Psoas muscle (tissue), 7 donors: ENCODE measurements at regions not wholly inside any gene's neighbourhood (a gene's known extent, or its start where the extent isn't known, plus 50 kb on each side); places are given as distances from the start of the nearest gene placed in this dataset.

Experiments used
- ATAC-seq, 4 donors: fragments of 200-7000 bp; cut with Tn5 transposase; one replicate each; pipeline ENCODE4 v1.9.1; 2020; ENCODE audit warnings: moderate library complexity in 3 of 4, mild to moderate bottlenecking in 2 of 4
- DNase-seq, 2 donors: peaks; one replicate each; pipeline ENCODE4 v3.0.0-alpha.2; 2020
- H3K27ac ChIP-seq: fragments of 200-600 bp; one replicate; pipeline ENCODE4 v1.8.0; 2022
- H3K27me3 ChIP-seq, 3 donors: fragments of 200-600 bp in 1 of 3; one replicate each; pipeline versions ENCODE4 v1.6.1 to v1.8.0; 2013 to 2022; ENCODE audit warnings: low read length in 2 of 3, mild to moderate bottlenecking in 2 of 3, moderate library complexity in 1 of 3; ENCODE audit not compliant: insufficient read depth in 3 of 3
- H3K36me3 ChIP-seq, 2 donors: fragments of 200-600 bp in 1 of 2; one replicate each; pipeline versions ENCODE4 v1.6.1 to v1.8.0; 2013 to 2022; ENCODE audit warnings: low read depth in 1 of 2, mild to moderate bottlenecking in 1 of 2, moderate library complexity in 1 of 2; ENCODE audit not compliant: insufficient read depth in 1 of 2
- H3K4me1 ChIP-seq: fragments of 200-600 bp; one replicate; pipeline ENCODE4 v1.8.0; 2022
- H3K4me3 ChIP-seq: fragments of 200-600 bp; one replicate; pipeline ENCODE4 v1.8.0; 2022; ENCODE audit warnings: mild to moderate bottlenecking
- H3K9me3 ChIP-seq: fragments of 200-600 bp; one replicate; pipeline ENCODE4 v1.8.0; 2022
- CTCF ChIP-seq: fragments of 200-600 bp; IDR thresholded peaks from one replicate; pipeline ENCODE4 v1.8.0; 2022; ENCODE audit warnings: antibody characterized with exemption
- WGBS, 3 donors: extraction: QIAGEN DNeasy Blood & Tissue Kit; methylation state at CpG; one replicate each; pipeline versions ENCODE4 v1.1.6 to v1.1.7; 2013; 5-methylcytosine and 5-hydroxymethylcytosine counted together
- intact Hi-C, 2 donors: fragments of 100-400 bp; cut with DNase I; formaldehyde crosslinking; loops; one replicate each; pipeline versions ENCODE4 v1.11.0 to v1.14.2; 2022
- donor health status: healthy with polysubstance abuse.
- donor health status: DM: no; HTN: no; CAD: no; lungs with moderate emphysema.
- donor health status: Bipolar disorder and iron deficiency.
- donor health status: healthy.
- donor health status: DM: yes; HTN: yes; CAD: no.
- donor health status: DM: no; HTN: no; CAD: no.
- donor health status: DM: yes; HTN: yes; CAD: no.

DNA sequence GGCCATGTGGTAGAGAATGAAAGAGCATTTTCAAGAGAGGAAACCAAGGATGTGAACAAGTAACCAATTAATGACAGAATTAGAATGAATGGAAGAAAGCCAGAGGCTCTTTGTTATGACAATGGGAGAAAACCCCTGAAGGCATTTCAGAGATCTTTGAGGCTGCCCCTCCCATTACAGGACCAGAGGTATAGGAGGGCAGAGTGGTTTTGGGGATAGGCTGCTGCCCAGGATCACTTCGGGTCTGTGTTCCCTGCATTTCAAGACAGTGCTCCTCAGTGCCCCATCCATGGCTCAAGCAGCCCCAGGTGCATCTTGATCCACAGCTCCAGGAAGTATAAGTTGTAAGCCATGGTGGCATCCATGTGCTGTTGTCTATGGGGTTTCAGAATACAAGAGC is 124.0 kb upstream of the HPF1 start:
- Histone ChIP-seq H3K4me1 (no peaks in the 10 kb centered on the region), H3K27me3 (no peaks in the 10 kb centered on the region), H3K27ac (no peak overlapping the region), H3K36me3 (no peaks in the 10 kb centered on the region), H3K9me3 (no peaks in the 10 kb centered on the region), H3K4me3 (no peak overlapping the region)
- ATAC-seq (no peak), DNase-seq (no peak)
- no peak for TF ChIP-seq CTCF
- 76 to 81% methylated on average over 1 of the region's 1 CpG; no CpG with 5 or more reads in 1 of the 3 donors for WGBS, 3 donors
- intact Hi-C loops: no loop called here

GRCh38 chr4:169870507-169870906 is 112.8 kb upstream of the HPF1 start:
- DNase-seq: no peak
- 54 to 57% (median 56%) methylated on average over 3 of the region's 3 CpGs for WGBS, 3 donors
- Histone ChIP-seq H3K27ac (no peak overlapping the region), H3K9me3 (no peaks in the 10 kb centered on the region), H3K4me1 (no peaks in the 10 kb centered on the region), H3K36me3 (no peaks in the 10 kb centered on the region), H3K4me3 (no peak overlapping the region), H3K27me3 (peaks cover 0 to 3% (median 0%) of the 10 kb centered on the region in 3 donors)
- no peak for ATAC-seq
- intact Hi-C loops: no loop called here
- no peak for TF ChIP-seq CTCF

GRCh38 chr4:169869490-169869889 is 111.7 kb upstream of the HPF1 start:
- Histone ChIP-seq H3K4me1 (no peaks in the 10 kb centered on the region), H3K27ac (no peak overlapping the region), H3K4me3 (no peak overlapping the region), H3K36me3 (no peaks in the 10 kb centered on the region), H3K9me3 (no peaks in the 10 kb centered on the region), H3K27me3 (peaks cover 0 to 3% (median 0%) of the 10 kb centered on the region in 3 donors)
- TF ChIP-seq CTCF: no peak
- intact Hi-C loops: no loop called here
- no peak for DNase-seq
- WGBS, 3 donors: 26 to 28% (median 26%) methylated on average over 5 of the region's 5 CpGs
- no peak for ATAC-seq

GRCh38 chr4:169861593-169861992 is 103.8 kb upstream of the HPF1 start:
- H3K9me3 ChIP-seq: no peaks in the 10 kb centered on the region
- H3K27me3 ChIP-seq: no peaks in the 10 kb centered on the region
- no peak overlapping the region for H3K27ac ChIP-seq
- no peaks in the 10 kb centered on the region for H3K4me1 ChIP-seq
- intact Hi-C loops: no loop called here
- no peak for TF ChIP-seq CTCF
- 14 to 33% (median 19%) methylated on average over 1 of the region's 1 CpG for WGBS, 3 donors
- no peaks in the 10 kb centered on the region for H3K36me3 ChIP-seq
- no peak overlapping the region for H3K4me3 ChIP-seq
- no peak for ATAC-seq
- no peak for DNase-seq
